ENCODE measurements at regions not wholly inside any gene's neighbourhood (a gene's known extent, or its start where the extent isn't known, plus 50 kb on each side); places are given as distances from the start of the nearest gene placed in this dataset.
"Not testable (repeated sequence)": the region's sequence is repeated elsewhere in the genome, so short reads cannot be mapped to it uniquely, and the experiment has no call there.

DNA sequence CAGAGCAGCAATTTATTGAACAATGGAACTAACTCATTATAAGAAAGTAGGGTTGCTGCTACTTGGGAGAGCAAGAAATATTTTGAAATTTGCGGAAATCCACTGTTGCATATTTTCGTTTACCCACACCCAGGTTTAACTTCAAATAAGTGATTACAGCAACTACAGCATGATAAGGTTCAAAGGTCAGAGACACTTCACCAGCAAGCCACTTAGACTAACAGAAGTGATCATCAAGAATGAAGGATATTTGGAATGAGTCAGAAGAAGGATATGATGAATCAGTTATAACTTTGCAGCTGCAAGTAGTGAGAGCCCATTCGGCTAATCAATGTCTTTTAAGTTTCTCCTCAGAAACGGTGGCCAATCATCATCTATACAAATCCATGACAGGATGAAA is 199.3 kb downstream of the TMA16 start:
- DNase-seq: no peak

DNA sequence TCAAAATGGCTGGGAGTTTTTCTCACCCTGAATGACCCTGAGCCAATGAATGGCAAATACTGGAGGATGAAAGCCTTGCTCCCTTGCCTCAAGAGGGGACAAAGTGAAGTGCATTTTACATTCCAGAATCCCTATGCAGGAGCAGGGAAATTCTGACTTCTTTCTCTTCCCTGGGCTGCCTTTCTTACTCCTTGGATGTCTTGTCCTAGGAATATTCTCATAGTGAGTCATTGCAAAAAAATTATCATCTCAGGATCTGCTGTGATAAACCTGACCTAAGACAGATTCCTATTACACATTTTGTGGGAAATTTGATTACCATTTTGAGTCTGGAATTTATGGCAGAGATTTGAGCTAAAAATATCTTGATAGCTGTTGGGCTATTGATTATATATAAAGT is 199.9 kb downstream of the TMA16 start:
- DNase-seq: no peak

DNA sequence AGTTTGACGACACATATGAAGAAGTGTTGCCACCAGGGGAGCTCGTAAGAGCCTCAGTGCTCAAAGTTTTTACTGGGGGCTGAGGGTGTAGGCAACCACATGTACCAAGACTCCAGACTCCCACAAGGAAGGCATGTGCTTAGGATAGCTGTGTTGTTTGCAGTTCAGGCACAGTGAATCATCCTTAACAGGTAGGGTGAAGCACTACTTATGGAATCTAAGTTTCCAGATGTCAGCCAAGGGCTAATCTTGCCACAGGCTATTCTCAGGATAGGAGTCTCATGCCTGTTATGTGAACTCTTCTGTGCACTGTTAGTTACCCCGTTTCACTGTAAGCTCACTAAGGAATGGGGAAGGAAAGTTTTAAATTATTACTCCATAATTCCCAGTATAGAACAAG is 202.6 kb downstream of the TMA16 start:
- DNase-seq: no peak

DNA sequence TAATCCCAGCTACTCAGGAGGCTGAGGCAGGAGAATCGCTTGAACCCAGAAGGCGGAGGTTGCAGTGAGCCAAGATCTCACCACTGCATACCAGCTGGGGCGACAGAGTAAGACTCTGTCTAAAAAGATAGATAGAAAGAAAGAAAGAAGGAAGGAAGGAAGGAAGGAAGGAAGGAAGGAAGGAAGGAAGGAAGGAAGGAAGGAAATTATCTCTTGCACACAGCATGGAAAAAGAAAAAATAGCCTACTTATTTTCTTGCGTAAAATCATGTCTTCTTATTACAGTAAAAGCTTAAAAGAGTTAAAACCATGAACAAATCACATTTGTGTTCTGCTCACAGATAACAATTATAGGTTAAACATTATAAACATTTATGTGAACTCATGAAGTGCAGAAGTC is 205.9 kb downstream of the TMA16 start:
- not testable (repeated sequence) for DNase-seq

DNA sequence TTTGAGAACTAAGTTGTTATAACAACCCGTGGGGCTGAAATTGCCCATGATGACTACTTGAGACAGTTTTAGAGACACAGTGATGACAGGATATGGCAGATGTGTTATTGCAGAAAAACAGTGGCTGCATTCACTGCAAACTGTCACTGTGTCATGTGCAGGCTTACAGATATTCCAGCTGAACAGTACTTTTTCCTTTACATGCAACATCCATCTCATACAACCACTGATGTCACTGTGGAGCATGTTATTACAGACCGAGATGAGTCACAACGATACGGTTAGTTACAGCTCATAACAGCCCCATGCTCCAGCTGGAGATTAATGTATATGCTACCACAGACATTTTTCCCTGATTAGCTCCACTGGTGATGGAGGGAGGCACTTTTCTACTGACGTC is 207.4 kb downstream of the TMA16 start:
- no peak for DNase-seq

DNA sequence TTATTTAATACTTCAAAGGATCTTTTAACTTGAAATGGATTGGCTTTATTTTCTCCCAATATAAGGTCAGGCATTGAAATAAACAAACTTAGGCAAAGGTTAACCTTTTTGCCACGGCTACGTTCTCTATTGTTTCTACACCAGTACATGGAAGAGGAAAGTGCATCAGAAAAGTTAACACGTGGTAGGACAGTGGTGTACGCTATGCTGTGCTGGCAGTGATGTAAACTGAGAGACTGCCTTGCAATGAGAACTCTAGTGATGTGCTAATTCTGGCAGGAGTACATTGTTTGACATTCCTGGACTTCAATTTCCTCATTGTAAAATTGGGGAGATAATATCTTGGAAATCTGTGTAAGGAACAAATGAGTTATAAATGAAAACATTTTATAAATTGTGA is 208.2 kb downstream of the TMA16 start:
- no peak for DNase-seq

DNA sequence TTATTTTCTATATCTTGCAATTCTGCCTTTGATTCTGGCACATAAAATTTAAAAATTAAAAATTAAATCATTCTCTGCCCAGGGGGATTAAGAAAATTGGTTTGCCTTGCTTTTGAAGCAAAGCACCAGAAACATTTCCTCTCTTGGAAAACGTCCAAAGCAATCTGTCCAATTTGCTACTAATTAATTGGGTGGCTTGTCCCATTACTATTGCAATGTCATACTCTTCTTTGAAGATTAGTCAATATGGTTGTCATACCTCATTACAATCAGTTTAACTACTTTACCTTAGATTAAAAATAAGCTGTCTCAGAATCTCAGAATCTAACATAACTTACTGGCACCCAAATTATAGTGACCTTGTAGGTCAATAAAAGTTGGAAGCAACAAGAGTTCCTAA is 208.8 kb downstream of the TMA16 start:
- DNase-seq: no peak

DNA sequence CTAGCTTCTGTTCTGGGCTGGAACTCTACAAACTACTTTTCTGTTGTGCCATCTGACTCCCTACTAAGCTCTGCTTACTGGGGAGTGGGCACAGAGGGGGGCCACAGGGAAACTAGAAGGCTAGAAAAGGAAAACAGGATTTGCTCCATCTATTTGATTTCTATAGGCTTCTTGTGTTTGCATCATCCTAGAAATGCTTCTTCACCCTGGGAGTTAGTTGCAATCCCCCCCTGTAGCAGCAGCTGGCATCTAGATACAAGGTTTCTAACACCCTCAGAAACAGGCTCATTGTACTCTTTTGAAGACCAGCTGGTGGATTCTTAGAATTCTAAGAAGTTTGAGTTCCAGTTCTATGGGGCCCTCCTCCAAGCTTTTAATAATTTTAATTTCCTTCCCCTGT is 213.4 kb downstream of the TMA16 start:
- no peak for DNase-seq

DNA sequence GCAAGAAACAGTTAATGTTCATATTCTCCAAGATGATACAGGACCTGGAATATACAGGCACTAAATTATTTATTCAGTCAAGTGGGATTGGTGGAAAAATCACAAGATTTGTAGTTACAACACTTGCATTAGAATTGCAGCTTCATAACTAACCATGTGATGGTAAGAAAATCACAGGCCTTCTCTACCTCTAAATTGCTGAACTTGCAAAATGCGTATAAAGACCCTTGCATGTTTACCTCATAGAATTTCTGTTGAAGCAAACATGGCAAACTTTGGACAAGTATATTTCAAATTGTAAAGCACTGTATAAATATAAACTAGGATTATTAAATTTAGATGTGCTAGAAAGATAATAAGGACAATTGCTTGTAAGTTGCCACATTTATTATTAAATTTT is 215.1 kb downstream of the TMA16 start:
- no peak for DNase-seq

DNA sequence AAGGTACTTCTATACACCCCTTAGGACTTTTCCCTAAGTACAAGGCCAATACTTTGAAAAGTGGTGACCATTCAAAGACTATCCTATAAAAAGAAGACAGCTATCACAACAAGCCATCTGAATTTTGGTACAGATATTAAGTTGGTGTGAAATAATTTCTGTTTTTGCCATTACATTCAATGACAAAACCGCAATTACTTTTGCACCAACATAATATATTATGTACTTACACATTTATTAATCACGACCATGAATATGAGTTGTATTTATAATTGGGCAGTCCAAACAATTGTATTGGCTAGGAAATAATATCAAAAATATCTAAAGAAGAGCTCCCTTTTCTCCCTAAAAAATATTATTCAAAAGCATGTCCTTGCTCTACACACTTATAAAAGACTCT is 215.7 kb downstream of the TMA16 start:
- no peak for DNase-seq

DNA sequence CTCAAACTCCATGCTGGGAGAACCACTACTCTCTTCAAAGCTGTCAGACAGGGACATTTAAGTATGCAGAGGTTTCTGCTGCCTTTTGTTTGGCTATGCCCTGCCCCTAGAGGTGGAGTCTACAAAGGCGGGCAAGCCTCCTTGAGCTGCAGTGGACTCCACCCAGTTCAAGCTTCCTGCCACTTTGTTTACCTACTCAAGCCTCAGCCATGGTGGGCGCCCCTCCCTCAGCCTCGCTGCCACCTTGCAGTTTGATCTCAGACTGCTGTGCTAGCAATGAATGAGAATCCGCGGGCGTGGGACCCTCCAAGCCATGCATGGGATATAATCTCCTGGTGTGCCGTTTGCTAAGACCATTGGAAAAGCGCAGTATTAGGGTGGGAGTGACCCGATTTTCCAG is 230.0 kb downstream of the TMA16 start:
- DNase-seq: not testable (repeated sequence)

DNA sequence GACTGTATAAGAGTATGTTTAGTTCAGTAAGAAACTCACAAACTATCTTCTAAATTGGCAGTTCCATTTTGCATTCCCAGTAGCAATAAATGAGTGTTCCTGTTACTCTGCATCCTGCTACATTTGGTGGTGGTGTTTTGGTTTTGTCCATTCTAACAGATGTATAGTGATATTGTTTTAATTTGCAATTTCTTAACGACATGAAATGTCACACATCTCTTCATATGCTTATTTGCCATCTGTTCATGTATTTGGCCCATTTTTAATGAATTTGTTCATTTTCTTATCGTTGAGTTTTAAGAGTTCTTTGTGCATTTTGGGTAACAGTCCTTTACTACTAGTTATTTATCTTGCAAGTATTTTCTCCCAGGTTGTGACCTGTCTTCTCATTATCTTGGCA is 232.2 kb downstream of the TMA16 start:
- no peak for DNase-seq

DNA sequence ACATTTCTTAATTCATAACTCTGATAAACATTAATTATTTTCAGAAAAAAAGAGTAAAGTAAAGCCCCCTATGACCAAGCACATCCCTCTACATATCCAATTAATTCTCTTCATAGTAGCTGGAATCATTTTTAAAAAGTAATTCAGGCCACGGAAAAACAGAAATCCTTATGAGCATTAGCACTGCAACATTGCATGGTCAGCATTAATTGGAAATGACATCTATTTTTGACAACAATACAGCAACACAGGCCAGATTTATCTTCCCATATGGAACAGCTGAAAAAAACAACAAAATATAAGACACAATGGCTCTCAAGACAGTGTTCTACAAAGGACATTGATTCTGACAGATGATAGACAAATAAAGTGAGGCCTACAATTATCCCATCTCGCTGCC is 236.6 kb downstream of the TMA16 start:
- DNase-seq: no peak

DNA sequence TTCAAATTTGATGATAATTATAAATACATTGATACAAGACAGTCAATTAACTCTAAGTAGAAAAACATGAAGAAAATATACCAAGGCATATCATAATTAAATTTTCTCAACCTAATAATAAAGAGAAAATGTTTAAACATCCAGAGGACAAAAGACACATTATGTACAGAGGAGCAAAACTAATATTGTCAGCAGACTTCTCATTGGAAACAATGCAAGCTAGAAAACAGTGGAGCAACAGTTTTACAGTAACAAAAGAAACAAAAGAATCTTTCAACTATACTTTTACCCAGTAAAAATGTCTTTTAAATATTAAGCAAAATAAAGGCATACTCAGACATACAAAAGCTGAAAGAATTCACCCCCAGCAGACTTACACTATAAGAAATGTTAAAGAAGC is 238.0 kb downstream of the TMA16 start:
- DNase-seq: no peak

DNA sequence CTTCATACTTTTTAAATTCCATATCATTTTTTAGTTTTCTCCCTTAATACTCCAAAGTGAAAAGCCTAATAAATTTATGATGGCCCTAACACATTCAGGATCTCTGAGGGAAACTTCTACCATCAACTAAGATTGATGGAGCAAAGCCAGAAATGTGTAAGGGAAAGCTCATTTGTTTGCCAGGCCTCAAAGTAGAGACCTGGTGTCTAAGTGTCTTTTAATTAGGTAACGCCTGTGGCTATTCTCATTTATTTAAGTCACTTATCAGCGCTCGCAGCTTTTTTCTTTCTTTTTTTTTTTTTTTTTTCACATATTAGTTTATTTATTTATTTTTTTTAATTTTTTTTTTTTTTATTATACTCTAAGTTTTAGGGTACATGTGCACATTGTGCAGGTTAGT is 242.4 kb downstream of the TMA16 start:
- DNase-seq: no peak

DNA sequence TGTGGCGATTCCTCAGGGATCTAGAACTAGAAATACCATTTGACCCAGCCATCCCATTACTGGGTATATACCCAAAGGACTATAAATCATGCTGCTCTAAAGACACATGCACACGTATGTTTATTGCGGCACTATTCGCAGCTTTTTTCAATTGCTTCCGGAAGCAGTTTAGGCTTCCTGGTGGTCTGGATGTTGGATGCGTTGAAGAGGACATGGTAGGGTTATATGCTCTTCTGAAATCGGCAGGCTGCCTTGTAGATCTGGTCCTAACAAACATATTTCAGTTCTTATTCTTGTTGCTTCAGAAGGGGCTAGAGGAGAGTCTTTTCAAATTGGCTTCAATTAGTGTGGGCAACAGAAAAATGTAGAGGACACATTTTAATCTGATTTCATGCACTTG is 243.4 kb downstream of the TMA16 start:
- DNase-seq: not testable (repeated sequence)

DNA sequence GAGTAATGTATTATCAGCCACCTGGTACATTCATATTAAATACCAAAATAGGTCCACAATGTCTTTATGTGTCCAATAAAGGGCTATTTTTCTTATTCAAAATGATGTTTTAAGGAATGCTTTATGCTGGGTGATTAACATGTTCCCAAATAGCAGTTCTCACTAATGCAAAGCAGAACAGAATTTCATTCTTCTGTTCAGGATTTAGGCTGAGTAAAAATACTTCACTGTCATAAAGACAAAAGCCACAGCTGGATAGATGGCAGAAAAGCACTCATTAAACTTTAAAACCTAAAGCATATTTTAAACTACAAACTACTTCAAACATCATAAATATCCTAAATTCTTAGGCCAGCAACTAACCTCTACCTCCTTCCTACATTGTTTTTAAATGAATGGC is 244.0 kb downstream of the TMA16 start:
- DNase-seq: no peak

DNA sequence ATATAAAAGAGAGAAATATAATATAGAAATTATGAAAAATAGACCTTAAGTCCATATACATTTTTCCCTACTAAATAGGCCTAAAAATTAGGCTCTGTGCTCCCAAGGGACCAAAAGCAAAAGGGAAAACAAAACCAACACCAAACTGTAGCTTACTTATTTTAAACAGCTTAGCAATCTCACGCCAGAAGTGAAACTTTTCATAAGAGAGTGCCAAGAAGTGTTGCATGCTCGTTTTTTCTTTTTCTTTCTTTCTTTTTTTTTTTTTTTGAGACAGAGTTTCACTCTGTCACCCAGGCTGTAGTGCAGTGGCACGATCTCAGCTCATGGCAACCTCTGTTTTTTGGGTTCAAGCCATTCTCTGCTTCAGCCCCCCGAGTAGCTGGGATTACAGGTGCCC is 250.4 kb downstream of the TMA16 start:
- no peak for DNase-seq

DNA sequence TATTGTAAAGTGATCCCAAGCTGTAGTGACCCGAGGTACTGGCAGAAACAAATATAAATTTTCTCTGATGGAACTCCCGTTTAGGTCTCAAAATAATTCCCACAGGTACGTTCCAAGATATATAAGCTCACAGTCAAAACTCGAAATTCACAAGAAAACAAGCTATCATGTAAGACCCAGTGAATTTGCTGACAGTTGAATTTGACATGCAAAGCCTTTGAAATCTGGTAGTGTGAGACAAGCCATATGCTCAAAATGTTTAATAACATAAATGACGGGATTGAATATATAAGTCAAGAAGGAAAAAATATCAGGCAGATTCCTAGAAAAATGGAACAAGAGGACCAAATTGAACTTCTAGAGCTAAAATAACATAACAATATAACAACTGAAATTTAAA is 252.8 kb downstream of the TMA16 start:
- no peak for DNase-seq

DNA sequence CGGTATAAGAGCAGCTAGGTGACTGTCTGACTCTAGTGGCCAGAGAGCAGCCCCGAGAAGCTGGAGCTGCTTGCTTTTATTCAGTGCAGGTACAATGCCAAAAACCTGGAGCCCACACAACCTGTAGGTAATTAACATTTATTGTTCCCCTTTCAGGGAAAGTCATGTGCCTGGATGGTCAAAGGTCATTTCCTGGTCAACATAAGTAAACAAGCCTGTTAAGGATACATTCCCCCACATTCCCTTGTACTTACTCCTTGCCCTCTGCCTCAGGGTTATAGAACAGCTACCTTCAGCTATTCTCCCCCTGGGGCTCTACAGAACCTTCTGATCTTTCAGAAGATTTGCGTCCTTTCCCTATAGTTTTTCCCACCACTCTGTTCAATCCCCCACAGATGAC is 253.4 kb downstream of the TMA16 start:
- DNase-seq: no peak

DNA sequence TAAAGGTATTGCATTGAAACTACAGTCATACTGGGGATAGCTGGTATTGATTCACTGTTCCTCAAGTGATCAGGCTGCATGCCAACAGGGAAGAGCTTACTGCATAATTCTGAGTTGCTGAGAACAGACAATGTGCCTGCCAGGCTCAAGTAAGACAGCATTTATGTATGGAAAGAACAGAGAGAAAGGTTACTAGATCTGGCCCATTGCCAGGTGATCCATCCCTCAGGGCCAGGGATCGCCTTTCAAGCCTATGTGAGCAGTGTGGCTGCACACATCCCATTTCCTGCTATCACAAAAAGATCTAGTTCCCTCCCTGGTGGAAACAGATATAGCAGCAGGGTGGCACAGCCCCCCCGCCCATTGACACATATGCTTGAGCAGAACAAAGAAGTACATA is 254.0 kb downstream of the TMA16 start:
- no peak for DNase-seq

DNA sequence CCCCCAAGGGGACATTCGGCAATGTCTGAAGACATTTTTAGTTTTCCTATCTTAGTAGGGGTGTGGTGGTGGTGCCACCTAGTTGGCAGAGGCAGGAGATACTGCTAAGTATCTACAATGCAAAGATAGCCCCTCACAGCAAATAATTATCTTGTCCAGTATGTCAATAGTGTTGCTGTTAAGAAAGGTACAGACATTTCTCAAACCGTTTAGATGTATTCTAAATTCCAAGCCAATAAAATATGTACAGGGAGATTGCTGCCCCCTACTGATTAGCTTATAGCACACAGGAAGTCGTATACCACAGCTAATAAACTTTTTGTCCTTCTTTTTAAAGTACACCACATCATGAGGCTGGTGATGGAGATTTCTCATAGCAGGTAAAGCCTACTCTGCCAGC is 260.5 kb downstream of the TMA16 start:
- no peak for DNase-seq

DNA sequence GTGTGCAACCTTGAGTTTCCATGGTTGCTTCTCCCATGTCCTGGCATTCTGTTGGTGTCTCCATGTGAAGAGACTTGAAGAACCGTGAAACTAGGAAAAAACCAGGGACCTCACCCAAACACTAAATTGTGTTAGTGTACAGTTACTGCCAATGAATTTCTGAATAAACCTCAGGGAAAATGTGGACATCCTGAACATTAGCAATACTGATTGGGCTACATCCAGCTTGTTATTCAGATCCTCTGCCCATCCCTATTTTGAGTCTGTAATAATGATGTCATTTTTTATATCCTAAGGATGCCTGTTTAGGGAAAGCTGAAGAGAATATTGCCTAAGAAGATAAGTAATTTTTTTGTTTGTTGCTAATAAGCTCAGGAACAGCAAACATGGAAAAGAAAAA is 262.7 kb downstream of the TMA16 start:
- DNase-seq: no peak

DNA sequence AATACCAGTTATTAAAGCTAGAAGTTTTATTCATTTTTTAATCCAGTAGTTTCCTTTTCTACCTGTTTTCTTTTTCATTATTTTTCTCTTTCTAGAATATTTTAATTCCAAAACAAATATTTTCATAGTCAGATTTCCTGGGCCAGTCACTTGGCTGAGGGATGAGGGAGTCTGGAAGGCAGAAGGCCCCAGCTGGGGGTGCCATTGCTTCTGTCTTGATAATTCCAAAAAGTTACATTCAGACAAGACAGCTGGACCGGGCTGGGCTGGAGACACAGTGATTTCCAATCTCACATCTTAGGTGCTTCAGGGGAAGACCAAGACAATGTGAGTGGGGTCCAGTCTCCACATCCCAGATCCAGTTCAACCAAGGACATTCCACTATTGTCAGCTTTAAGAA is 263.5 kb downstream of the TMA16 start:
- DNase-seq: no peak

DNA sequence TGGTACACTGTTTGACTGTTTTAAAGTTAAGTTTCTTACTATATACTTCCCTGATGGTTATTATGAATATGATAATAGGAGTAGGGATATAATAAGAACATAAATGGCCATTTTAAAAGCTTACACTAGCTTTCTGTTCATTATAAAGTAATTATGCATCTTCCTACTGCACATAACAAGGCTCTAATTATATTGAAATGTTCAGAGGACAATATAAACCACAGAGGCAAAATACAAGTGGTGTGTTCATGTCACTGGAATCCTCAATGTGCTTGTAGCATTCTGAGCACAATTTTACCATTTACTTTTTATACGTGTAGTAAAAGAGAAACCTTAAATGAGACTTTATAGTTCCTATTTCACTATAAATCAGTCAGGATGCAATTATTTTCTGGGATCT is 268.3 kb downstream of the TMA16 start:
- no peak for DNase-seq

DNA sequence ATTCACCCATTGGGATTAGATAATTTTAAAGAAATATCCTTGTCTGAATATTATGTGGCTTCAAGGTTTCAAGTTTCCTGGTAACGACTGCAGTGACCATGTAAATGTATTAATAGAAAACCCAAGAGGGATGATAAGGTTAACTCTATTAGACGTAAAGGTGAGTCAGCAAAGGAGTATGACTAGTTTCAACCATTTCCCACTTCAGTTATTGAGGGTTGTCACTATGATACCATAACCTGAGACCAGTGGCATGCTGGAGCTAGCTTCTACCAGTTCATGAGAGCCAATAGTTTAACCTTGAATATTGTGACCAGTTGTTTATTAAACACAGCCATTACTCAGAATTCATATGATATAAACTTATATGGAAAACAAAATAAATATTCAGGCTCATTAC is 270.1 kb downstream of the TMA16 start:
- DNase-seq: no peak

DNA sequence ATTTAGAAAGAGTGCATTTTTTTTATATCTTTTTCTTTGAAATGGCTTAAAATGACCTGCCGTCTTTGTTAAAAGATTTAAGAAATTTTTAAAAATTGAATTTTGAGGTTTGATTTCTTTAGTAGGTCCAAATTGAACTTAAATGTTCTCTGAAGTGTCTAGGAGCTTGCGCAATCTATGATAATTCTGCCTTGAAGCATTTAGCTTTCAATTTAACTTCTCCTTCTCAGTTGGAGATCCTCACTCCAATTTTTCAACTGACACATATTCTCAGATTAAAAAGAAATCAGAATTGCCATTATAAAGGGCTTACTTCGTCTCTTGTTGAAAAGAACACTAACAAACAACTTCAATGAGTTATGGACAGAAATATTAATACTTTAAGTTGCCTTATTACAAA is 273.5 kb downstream of the TMA16 start:
- no peak for DNase-seq

Measured in NCI-H774 (cell line).